ENCODE measurements at regions not wholly inside any gene's neighbourhood (a gene's known extent, or its start where the extent isn't known, plus 50 kb on each side); places are given as distances from the start of the nearest gene placed in this dataset.

DNA sequence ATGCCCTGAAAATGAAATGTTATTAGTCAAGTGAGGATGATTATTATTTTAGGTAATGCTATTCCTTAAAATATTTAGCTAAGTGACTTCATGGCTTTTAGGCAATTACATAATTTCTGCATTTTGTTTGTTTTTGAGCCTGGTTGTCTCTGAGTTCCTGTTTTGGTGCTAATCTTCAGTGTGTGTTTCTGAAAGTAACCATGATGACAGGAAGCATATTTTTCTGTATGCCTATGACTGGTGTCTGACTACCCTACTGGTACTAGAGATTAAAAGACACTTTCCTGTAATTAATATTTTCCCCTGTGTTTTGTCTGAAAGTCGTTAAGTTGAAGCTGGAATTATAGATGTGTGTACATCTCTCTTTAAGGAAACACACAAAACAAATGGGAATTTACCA, 295.0 kb upstream of the SPRED2 start:
- H3K4me3 Mint-ChIP-seq, result no peak overlapping the region
- H3K27ac Mint-ChIP-seq, result no peak overlapping the region
- Histone ChIP-seq H3K4me2 (replicated peaks; ENCODE audit: low read depth, low read length, poor library complexity, severe bottlenecking) (no peak overlapping the region), H3K4me3 (ENCODE audit: control extremely low read depth in 1 of 5, extremely low read depth in 1 of 5, insufficient read depth in 1 of 5, low read depth in 2 of 5, low read length in 4 of 5) (no peak overlapping the region), H3K9ac (ENCODE audit: low read length) (no peak overlapping the region), H3K36me3 (replicated peaks in 1 of 2; ENCODE audit: control extremely low read depth in 1 of 2, control insufficient read depth in 1 of 2, extremely low read depth in 1 of 2, insufficient read depth in 2 of 2, low read length in 1 of 2) (no peaks in the 10 kb centered on the region), H2AFZ (ENCODE audit: insufficient read depth, low read depth, low read length, poor library complexity, severe bottlenecking) (no peak overlapping the region), H3K27me3 (replicated peaks in 1 of 4; ENCODE audit: control extremely low read depth in 1 of 4, control insufficient read depth in 3 of 4, insufficient read depth in 4 of 4, low read length in 3 of 4) (no peaks in the 10 kb centered on the region), H3K9me3 (ENCODE audit: control extremely low read depth in 1 of 3, control insufficient read depth in 2 of 3, insufficient read depth in 1 of 3, low read length in 2 of 3) (peaks cover 0 to 3% (median 0%) of the 10 kb centered on the region in 3 donors), H3K79me2 (ENCODE audit: control insufficient read depth, insufficient read depth, low read length) (no peaks in the 10 kb centered on the region), H3K27ac (ENCODE audit: low read length in 2 of 2) (no peak overlapping the region), H4K20me1 (ENCODE audit: control insufficient read depth, insufficient read depth, low read length, poor library complexity, severe bottlenecking) (no peaks in the 10 kb centered on the region), H3K4me1 (ENCODE audit: control insufficient read depth in 2 of 2, insufficient read depth in 2 of 2, low read length in 2 of 2) (no peaks in the 10 kb centered on the region)
- H3K4me1 Mint-ChIP-seq, result no peaks in the 10 kb centered on the region
- WGBS (ENCODE audit: insufficient coverage), result no CpG with 5 or more reads among the region's 1 CpG
- no peak for DNase-seq
- CTCF ChIA-PET, result no interaction called here
- H3K9me3 Mint-ChIP-seq (ENCODE audit: insufficient read depth), result peaks cover 3% of the 10 kb centered on the region
- intact Hi-C loops (cut with micrococcal nuclease), result no loop called here
- H3K27me3 Mint-ChIP-seq, result peaks cover 12% of the 10 kb centered on the region
- no peak for ATAC-seq (ENCODE audit: low read depth)
- no peak for TF ChIP-seq CTCF (IDR thresholded peaks at IDR 0.05)
- TF ChIP-seq EZH2 (IDR thresholded peaks at IDR 0.05; ENCODE audit: borderline replicate concordance, insufficient read depth, low read depth, low read length, poor library complexity, severe bottlenecking), result no peak
- POLR2A ChIA-PET, result no interaction called here

DNA sequence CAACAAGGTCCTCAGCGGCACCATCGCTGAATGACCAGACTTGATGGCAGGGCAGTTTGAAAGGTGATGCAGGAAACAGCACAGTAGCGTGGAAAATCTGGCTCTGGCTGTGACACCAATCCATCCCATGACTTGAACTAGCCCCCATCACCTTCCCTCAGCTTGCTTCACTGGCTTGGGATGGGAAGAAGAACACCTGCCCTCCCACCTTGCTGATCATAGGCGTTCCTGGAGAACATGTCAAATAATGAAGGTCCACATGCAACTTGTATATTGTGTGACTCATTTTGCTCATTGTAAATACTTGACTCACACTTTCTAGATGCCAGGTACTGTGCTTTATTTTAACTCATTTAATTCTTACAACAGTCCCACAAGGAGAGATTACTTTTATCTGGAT, 292.4 kb upstream of the SPRED2 start:
- peaks cover 3% of the 10 kb centered on the region for H3K9me3 Mint-ChIP-seq (ENCODE audit: insufficient read depth)
- Histone ChIP-seq H3K9me3 (ENCODE audit: control extremely low read depth in 1 of 3, control insufficient read depth in 2 of 3, insufficient read depth in 1 of 3, low read length in 2 of 3) (no peaks in the 10 kb centered on the region), H3K4me2 (replicated peaks; ENCODE audit: low read depth, low read length, poor library complexity, severe bottlenecking) (no peak overlapping the region), H3K27ac (ENCODE audit: low read length in 2 of 2) (no peak overlapping the region), H3K4me1 (ENCODE audit: control insufficient read depth in 2 of 2, insufficient read depth in 2 of 2, low read length in 2 of 2) (no peaks in the 10 kb centered on the region), H3K79me2 (ENCODE audit: control insufficient read depth, insufficient read depth, low read length) (no peaks in the 10 kb centered on the region), H3K36me3 (replicated peaks in 1 of 2; ENCODE audit: control extremely low read depth in 1 of 2, control insufficient read depth in 1 of 2, extremely low read depth in 1 of 2, insufficient read depth in 2 of 2, low read length in 1 of 2) (no peaks in the 10 kb centered on the region), H3K4me3 (ENCODE audit: control extremely low read depth in 1 of 5, extremely low read depth in 1 of 5, insufficient read depth in 1 of 5, low read depth in 2 of 5, low read length in 4 of 5) (no peak overlapping the region), H4K20me1 (ENCODE audit: control insufficient read depth, insufficient read depth, low read length, poor library complexity, severe bottlenecking) (no peaks in the 10 kb centered on the region), H3K27me3 (replicated peaks in 1 of 4; ENCODE audit: control extremely low read depth in 1 of 4, control insufficient read depth in 3 of 4, insufficient read depth in 4 of 4, low read length in 3 of 4) (no peaks in the 10 kb centered on the region), H3K9ac (ENCODE audit: low read length) (no peak overlapping the region), H2AFZ (ENCODE audit: insufficient read depth, low read depth, low read length, poor library complexity, severe bottlenecking) (no peak overlapping the region)
- H3K27me3 Mint-ChIP-seq, result peaks cover 24% of the 10 kb centered on the region
- TF ChIP-seq CTCF (IDR thresholded peaks at IDR 0.05), result no peak
- no peak for TF ChIP-seq EZH2 (IDR thresholded peaks at IDR 0.05; ENCODE audit: borderline replicate concordance, insufficient read depth, low read depth, low read length, poor library complexity, severe bottlenecking)
- WGBS (ENCODE audit: insufficient coverage), result 100% methylated on average over 2 of the region's 4 CpGs
- DNase-seq (no peak), ATAC-seq (ENCODE audit: low read depth) (no peak)
- H3K4me3 Mint-ChIP-seq, result no peak overlapping the region
- no peaks in the 10 kb centered on the region for H3K4me1 Mint-ChIP-seq
- intact Hi-C loops (cut with micrococcal nuclease), result no loop called here
- H3K27ac Mint-ChIP-seq, result no peak overlapping the region
- POLR2A ChIA-PET, result no interaction called here
- CTCF ChIA-PET, result no interaction called here

Measured in B cell (primary cell).